Transverse colon (tissue), 4 donors: ENCODE measurements at regions not wholly inside any gene's neighbourhood (a gene's known extent, or its start where the extent isn't known, plus 50 kb on each side); places are given as distances from the start of the nearest gene placed in this dataset.

Experiments used
- POLR2A ChIP-seq: fragments of 450-650 bp; IDR thresholded peaks from one replicate; pipeline ENCODE4 v1.6.1; 2016; ENCODE audit warnings: antibody characterized with exemption, mild to moderate bottlenecking, moderate library complexity
- POLR2AphosphoS5 ChIP-seq, 3 donors: sonication (generic); formaldehyde crosslinking; IDR thresholded peaks; one replicate each; pipeline ENCODE4 v1.6.1; 2016; ENCODE audit warnings: antibody characterized with exemption in 3 of 3
- TF ChIP-seq, protein P1 (sequence below), 5 experiments: fragments of 200-600 bp in 3 of 5; fragments of 450-650 bp in 2 of 5; sonication (generic) in 3 of 5; IDR thresholded peaks; 1 replicate in 2 of 5; 2 replicates in 3 of 5; pipeline ENCODE4 v1.5.1; 2016 to 2017; ENCODE audit warnings: antibody characterized with exemption in 5 of 5, inconsistent platforms in 3 of 5, mild to moderate bottlenecking in 2 of 5, moderate library complexity in 1 of 5

DNA sequence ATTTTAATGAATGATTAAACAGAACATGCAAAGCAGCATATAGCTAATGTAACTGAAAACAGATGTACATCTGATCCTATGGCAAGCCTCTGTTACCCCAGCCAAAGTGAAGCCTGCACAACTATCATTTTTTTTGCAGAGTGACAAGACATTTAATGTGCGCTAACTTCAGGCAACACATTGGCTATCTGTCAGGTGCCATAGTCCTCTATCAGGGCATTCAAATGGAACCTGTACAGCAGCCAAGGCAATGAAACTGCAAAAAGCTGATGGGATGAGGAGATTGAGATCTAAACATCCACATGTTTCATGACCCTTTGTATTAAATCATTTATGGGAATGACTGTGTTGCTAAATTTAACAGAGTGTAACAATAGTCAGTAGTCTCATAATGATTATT is 1088.5 kb upstream of the TMEM132C start:
- TF ChIP-seq POLR2A (no peak), POLR2AphosphoS5 (IDR thresholded peaks at IDR 0.05) (no peak)
- TF ChIP-seq, protein P1, sequence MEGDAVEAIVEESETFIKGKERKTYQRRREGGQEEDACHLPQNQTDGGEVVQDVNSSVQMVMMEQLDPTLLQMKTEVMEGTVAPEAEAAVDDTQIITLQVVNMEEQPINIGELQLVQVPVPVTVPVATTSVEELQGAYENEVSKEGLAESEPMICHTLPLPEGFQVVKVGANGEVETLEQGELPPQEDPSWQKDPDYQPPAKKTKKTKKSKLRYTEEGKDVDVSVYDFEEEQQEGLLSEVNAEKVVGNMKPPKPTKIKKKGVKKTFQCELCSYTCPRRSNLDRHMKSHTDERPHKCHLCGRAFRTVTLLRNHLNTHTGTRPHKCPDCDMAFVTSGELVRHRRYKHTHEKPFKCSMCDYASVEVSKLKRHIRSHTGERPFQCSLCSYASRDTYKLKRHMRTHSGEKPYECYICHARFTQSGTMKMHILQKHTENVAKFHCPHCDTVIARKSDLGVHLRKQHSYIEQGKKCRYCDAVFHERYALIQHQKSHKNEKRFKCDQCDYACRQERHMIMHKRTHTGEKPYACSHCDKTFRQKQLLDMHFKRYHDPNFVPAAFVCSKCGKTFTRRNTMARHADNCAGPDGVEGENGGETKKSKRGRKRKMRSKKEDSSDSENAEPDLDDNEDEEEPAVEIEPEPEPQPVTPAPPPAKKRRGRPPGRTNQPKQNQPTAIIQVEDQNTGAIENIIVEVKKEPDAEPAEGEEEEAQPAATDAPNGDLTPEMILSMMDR (IDR thresholded peaks at IDR 0.05), result no peak
